HUDEP-2 (cell line): ENCODE measurements at regions not wholly inside any gene's neighbourhood (a gene's known extent, or its start where the extent isn't known, plus 50 kb on each side); places are given as distances from the start of the nearest gene placed in this dataset.

ENCODE experiments used
- DNase-seq, 76 experiments: peaks; one replicate each; lab custom pipeline; 2025; ENCODE audit not compliant: unreplicated experiment in 76 of 76; lab: John Stamatoyannopoulos, UW

DNA sequence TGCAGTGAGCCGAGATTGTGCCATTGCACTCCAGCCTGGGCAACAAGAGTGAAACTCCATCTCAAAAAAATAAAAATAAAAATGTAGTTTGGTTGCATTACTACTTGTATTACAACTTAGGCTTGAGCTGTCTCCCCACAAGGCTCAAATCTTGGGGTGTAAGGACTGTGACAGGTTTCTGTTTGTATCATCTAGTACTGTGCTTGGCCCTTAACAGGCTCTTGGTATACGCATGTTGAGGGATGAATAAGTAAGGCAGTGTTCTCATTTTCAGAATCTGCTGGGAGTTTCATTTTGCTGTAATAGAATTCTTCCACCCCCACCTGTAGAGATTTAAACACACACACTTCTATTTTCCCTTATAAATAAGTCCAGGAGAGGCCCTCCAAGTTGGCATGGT, 289.4 kb upstream of the EEF2KMT start:
- DNase-seq, result no peak

DNA sequence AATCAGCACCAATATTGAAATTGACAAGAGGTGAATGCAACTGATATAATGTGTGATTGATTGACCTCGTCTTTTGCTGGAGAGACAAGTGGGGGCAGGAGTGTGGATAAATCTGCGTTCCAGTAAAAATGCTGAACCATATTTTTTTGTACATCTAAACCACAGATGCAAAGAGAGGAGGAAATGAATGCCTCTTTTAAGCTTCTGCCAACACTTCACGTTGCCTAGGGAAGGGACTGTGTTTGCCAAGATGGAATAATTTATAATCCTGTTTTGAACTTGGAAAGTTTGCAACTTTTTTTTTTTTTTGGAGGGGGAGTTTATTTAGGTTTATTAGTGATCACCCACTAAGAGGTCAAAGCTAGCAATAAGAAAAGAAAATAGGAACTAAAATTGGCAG, 288.2 kb upstream of the EEF2KMT start:
- no peak for DNase-seq

DNA sequence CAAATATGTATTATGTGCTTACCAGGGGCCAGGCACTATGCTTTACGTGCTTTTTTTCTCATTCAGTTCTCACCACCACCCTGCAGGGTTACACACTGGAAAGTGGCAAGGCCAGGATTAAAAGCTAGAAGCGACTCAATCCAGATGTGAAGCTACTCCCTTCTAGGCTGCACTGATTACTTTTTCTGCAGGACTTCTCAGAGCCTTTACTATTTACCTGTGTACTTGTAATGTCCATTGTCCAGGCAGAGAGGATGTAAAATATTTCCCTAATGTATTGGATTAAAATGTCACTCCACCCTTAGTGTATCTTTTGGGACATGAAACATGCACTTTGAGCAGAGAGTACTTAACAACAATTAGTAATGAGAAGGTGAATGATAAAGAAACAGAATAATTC, 287.5 kb upstream of the EEF2KMT start:
- no peak for DNase-seq

DNA sequence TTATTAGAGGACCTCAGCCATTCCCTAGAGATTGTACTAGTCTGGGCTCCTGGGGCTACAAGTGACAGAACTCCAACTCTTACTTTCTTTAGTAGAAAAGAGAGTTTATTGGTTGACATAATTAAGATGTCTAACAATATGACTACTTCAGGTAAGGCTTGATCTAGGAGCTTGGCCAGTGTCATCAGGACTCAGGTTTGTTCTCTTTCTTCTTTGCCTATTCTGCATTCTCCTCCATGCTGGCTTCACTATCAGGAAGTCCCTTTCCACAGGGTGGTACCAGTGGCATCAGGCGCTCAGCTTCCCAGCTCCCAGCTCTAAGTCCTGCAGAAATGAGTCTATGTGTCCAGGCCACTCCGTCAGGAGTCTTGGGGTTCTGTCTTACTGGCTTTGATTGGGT, 286.1 kb upstream of the EEF2KMT start:
- DNase-seq, result no peak

DNA sequence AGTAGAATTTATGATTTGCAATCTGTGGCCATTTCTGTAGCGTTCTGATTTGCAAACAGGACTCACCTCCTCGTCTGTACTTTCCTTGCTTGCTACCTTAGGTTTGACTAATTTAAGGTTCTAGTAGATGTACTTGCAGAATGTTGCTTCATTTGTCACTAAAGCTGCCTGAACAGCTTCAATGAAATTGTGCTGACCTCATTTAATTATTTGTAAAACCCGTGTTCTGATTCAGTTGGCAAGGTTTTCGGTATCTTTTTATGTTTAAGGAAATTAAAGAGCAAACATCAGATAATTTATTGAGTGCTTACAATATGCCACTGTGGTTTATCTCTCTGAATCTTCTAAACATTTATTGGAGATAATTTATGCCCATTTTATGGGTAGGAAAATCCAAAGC, 284.9 kb upstream of the EEF2KMT start:
- DNase-seq, result no peak

DNA sequence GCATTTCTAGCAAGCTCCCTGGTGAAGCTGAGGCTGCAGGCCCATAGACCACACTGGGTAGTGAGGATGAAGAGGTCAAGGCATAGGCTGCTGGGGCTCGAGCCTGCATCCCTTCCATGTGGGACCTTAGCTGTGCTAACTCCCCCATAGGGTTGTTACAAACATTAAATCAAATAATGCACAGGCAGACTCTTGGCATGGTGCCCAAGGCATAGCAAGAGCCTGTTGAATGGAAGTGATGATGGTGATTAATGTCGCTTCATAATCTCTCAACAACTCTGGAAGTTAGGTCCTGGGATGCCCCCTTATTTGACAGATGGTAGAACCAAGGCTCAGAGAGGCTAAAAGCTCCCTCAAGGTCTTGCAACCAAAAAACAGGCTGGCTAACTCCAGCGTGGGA, 283.9 kb upstream of the EEF2KMT start:
- no peak for DNase-seq

DNA sequence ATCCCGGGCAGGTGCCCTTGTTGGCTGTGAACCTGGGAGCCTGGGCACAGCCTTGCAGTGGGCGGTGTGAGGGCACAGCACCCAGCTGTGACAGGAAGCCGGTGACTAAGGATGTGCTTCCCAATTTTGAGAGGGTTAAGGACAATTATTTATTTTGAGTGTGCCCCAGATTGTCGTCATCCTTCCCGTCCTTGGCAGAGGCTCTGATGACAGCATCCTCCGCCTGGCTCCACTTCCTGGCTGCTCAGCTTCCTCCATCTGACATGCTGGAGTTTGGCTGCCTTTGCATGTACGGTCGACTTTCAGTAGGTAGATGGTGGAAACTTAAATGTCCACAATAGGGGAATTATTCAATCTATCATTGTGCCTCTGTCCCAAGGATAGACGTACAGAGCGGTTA, 282.4 kb upstream of the EEF2KMT start:
- DNase-seq, result no peak

DNA sequence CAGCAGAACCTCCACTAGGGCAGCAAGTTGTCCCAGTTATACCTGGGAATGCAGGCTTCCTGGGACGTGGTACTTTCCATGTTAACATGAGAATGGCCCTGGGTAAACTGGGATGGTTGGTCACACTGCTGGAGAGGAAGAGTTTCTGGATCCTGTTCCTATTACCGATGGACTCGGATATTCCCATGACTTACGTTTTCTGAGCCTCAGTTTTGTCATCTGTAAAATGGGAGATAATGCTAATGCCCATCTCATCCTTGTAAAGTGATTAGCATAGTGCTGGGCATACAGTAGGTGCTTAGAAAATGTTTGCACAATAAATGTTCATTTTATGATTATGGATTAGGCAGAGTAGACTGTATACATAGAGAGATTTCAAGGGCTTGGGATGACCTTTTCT, 280.9 kb upstream of the EEF2KMT start:
- no peak for DNase-seq

DNA sequence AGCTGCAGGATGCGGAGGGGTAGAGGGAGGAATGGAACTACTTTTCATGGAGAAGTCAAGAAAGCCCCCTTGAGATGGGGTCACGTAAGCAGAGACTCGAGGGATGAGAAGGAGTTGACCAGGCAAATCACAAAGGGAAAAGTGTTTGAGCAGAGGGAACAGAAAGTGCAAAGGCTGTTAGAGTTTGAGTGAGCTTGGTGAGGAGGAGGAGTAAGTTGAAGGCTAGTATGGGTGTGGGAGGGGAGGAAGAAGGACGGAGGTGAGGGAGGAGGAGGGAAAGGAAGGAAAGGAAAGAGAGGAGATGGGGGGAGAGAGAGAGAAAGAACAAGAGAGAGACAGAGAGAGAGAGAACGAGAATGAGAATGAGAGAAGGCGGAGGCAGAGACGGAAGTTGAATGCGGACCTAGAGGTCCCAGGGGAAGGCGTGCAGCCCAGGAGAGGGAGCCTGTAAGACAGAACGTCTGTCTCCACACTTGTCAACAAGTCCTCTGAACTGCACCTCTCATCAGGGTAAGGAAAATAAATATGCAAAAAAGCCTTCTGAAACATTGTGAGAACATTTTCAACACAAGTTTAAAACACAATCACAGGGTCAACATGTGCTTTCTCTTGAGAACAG, 279.8 kb upstream of the EEF2KMT start:
- no peak for DNase-seq

DNA sequence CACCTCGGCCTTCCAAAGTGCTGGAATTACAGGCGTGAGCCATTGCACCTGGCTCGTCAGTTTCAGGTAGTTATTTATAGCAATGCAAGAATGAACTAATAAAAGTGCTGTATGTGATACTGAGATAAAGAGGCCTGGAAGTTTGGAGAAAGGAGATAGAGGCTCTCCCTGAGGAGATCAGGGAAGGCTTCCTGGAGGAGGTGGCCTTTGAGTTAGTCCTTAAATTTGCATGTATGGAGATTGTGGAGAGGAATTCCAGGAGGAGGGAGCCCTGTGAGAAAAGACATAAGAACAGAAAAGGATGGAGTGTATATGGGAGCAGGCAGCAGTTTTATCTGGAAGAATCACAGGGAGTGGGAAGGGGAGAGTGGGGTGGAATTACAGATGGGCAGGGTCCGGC, 276.6 kb upstream of the EEF2KMT start:
- no peak for DNase-seq

DNA sequence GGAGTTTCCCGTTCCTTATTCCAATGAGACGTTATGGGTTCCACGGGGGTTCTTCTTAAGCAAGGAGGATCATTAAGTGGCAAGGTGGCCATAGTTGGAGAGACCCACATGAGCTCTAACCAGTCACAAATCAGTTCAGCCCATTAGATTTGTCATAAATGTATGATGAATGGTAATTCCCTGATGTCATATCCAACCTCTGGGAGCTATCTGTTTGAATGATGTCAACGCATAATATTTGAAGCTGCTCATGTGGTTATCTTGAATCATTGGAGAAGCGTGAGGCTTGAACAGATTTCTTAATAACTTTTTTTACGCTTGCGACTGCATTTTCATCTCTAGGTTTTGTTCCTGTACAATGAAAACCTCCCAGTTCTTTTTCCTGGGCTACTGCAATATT, 270.4 kb upstream of the EEF2KMT start:
- DNase-seq, result no peak

DNA sequence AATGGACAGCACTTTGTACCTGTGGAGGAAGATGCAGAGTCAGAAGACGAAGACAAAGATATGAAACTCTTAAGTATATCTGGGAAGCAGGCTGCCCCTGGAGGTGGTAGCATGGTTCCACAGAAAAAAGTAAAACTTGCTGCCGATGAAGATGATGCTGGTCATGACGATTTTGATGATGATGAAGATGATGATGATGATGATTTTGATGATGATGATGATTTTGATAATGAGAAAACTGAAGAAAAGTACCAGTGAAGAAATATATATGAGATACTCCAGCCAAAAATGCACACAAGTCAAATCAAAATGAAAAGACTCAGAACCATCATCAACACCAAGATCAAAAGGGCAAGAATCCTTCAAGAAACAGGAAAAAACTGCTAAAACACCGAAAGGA, 268.5 kb upstream of the EEF2KMT start:
- DNase-seq, result no peak

DNA sequence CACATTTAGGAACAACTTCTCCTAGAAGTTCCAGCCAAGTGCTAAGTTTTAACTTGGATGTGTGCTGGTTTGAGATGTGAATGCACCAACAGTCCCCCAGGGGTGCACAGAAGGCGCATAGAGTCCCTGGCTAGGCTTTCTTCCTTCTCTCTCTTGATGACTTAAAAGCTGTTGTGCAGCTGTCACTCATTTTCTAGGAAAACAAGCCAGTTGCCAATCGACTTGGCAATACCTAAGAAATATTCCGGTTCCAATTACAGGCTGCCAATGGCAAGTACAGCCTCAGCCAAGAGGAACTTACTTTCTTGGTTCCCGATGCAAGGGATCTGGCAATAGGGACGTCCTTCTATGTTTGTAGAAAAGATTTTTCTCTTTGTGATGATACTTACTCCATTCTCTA, 266.6 kb upstream of the EEF2KMT start:
- DNase-seq, result no peak

DNA sequence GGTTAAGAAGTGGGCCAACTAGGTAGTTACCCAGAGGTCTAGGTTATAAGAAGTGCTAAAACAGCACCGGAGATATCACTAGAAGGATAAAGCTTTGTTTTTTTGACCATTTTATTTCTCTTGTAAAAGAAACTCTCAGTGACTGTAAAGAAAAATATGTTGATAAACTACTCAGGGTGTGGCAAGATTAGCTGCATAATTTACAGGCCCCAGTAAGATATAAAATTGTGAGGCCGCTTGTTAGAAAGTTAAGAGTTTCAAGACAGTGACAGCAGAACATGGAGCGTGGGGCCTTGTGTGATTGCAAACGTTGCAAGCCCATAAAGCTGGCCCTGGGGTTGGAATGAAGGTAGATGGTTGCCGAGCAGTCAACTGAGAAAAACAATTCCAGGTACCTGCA, 263.7 kb upstream of the EEF2KMT start:
- DNase-seq, result no peak

DNA sequence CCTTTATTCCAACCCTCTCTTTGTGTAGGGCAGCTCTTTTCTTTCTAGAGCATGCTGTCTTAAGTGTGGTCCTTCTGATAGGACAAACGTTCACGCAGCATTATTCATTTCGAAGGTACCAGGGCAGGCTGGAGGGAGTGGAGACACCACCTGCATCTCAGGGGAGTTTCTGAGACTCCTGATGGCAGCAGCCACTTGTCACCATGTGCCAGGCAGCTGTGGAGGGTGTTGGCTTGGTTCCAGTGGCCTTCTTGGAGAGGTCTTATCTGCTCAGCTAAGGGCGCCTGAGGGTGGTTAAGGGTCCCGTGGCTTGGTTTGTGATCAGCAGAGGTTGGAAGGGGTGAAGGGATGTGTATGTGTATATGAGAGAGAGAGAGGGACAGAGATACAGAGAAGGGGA, 257.1 kb upstream of the EEF2KMT start:
- peak in 14 of 76 experiments; percentile 0 to 34 (median 10) for DNase-seq

DNA sequence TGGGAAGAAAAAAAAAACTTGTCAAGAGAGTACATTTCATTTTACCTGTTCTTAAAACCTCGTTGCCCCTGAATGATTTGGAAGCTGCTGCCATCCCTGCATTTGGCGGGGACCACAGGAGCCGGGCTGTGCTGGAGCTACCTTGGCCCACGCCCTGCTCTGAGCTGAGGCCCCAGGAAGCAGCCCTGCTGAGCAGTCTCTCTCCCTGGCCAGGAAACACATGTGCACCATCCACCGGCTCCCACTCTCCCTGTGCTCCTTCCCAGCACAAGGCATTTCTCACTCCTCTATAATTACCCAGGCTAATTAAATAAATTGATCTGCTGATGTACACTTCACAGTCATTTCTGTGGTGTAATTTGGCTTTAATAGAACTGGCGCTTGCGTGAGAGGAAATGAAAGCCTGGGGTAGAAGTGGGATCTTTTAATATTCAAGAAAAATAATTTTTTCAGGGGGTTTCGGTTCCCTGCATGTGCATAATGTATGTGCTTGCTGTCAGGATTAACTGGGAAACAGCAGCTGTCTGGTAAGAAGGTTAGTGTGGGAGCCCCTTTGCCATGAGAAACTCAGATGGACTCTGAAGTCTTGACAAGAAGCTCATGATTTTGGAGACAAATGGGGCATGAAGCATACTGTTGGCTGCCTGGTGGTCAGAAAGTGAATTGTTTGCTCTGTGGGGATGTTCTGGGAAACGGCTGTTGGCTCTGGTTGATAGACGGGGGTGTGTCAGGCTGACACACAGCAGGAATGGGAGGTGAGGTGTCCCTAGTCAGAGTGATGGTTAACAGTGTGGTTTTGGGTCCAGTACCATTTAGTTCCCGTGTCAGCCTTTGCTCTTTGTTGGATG, 252.3 kb upstream of the EEF2KMT start:
- DNase-seq, result no peak

DNA sequence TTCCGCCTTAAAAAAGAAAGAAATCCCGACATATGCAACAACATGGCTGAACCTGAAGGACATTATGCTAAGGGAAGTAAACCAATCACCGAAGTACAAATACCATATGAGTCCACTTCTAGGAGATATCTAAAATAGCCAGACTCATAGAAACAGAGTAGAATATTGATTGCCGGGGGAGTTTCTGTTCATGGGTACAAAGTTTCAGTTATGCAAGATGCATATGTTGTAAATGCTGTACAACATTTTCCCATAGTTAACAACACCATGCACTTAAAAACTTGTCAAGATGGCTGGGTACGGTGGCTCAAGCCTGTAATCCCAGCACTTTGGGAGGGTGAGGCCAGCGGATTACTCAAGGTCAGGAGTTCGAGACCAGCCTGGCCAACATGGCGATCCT, 251.5 kb upstream of the EEF2KMT start:
- no peak for DNase-seq

DNA sequence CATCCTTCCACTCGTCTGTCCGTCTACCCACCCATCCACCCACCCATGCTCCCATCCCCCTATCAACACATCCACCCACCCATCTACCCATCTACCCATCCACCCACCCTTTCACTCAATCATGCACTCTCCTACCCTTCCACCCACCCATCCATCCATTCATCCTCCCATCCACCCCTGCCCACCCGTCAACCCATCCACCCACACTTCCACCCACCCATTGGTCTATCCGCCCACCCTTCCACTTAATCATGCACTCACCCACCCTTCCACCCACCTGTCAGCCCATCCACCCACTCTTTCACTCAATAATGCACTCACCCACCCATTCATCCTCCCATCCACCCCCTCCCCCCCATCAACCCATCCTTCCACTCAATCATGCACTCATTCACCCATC, 250.0 kb upstream of the EEF2KMT start:
- no peak for DNase-seq

DNA sequence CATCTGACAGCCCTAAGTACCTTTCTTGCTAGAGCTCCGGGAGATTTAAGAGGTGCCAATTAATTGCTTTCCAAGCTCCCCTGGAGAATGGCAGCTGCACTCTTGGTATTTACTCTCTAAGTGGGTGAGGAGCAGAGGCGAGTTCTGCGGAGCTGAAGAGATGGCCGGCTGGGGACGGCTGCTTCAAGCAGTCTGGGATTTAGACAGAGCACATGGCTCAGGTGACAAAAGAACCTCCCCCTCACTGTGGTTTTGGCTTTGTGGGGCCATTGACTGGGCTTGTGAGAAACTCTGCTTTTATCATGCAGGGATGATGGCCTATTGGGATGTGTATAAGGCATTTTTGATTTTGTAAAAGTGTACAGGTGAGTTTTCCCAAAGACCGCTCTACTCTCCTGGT, 239.3 kb upstream of the EEF2KMT start:
- DNase-seq, result no peak

DNA sequence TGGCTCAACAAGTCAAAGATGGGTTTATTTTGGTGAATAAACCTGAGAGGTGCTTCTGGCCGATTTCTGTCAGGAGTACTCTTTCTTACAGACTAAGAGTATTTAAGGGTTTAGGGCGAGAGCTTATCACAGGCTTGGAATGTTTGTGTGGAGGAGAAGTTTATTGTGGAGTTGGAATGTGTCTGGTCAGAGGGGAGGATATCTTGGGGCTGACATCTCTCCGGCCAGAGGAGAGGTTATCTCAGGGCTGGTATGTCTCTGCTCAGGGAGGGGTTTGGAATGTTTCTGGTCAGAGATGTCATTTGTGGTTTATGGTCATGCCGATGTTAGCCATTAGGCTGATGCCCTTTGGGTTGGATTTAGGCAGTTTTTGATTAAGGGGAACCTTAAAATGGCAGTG, 236.4 kb upstream of the EEF2KMT start:
- no peak for DNase-seq

DNA sequence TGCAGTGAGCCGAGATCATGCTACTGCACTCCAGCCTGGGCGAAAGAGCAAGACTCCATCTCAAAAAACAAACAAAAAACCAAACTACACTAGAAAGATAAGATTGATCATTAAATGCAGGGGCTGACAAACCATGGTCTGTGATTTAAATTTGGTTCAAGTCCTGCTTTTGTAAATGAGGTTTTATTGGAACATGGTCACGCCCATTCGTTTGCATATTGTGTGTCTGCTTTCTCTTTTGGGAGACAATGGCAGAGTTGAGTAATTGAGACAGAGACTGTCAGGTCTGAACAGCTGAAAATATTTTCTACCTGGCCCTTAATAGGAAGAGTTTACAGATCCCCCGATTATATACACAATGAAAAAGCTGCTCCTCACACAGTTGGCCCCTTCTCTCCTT, 235.5 kb upstream of the EEF2KMT start:
- no peak for DNase-seq

DNA sequence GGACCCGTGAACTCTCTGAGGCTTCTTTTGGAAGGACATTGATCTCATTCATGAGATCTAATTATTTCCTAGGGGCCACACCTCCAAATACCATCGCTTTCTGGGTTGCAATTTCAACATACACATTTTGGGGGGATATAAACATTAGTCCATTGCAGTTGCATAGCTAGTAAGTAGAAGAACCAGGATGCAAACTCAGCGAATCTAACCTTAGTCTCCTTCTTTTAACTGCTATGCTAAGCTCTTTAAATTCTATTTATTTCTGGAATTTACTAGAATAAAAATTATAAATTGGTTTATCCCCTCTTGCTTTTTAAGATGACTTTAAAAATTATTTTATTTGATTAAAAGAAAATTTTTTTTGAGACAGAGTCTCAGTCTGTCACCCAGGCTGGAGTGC, 232.5 kb upstream of the EEF2KMT start:
- DNase-seq, result no peak

DNA sequence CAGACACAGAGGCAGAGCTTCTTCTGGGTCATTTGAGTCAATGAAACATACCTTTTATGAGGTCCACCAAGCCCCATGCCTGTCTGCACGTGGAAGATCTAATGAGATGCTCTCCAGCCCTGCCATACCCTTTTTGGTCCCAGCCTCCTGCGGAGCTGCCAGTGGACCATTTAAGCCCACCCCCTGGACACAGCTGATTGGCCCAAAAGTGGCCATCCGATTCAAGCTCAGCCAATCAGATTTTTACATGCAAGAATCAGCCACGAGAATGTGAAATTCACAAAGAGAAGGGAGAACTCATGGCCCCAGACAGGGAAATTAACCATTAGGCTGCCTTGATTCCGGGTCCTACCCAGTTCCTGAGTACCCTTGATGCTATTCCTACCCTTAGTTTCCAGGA, 231.0 kb upstream of the EEF2KMT start:
- DNase-seq, result no peak
